BE2C (cell line): ENCODE measurements at regions not wholly inside any gene's neighbourhood (a gene's known extent, or its start where the extent isn't known, plus 50 kb on each side); places are given as distances from the start of the nearest gene placed in this dataset.

Source experiments
- DNase-seq: peaks from one replicate; pipeline ENCODE4 v3.0.0-alpha.2; 2020
- H3K27me3 ChIP-seq: fragments of 250-450 bp; sonication (Bioruptor Pico); 2 replicates; pipeline ENCODE4 v1.5.1; 2020; ENCODE audit warnings: mild to moderate bottlenecking
- H3K36me3 ChIP-seq: fragments of 250-450 bp; sonication (Bioruptor Pico); 2 replicates; pipeline ENCODE4 v1.5.1; 2020; ENCODE audit warnings: mild to moderate bottlenecking
- H3K4me1 ChIP-seq: fragments of 250-450 bp; sonication (Bioruptor Pico); 2 replicates; pipeline ENCODE4 v1.5.1; 2020
- H3K4me3 ChIP-seq: 2 replicates; pipeline ENCODE4 v1.5.1; 2011; ENCODE audit warnings: low read depth, low read length
- H3K9me3 ChIP-seq: fragments of 250-450 bp; sonication (Bioruptor Pico); 2 replicates; pipeline ENCODE4 v1.5.1; 2020
- TF ChIP-seq, protein P1 (sequence below): IDR thresholded peaks from 2 replicates; pipeline ENCODE4 v1.5.1; 2012; ENCODE audit warnings: mild to moderate bottlenecking, low read depth, low read length

- no peak for DNase-seq
- TF ChIP-seq, protein P1, sequence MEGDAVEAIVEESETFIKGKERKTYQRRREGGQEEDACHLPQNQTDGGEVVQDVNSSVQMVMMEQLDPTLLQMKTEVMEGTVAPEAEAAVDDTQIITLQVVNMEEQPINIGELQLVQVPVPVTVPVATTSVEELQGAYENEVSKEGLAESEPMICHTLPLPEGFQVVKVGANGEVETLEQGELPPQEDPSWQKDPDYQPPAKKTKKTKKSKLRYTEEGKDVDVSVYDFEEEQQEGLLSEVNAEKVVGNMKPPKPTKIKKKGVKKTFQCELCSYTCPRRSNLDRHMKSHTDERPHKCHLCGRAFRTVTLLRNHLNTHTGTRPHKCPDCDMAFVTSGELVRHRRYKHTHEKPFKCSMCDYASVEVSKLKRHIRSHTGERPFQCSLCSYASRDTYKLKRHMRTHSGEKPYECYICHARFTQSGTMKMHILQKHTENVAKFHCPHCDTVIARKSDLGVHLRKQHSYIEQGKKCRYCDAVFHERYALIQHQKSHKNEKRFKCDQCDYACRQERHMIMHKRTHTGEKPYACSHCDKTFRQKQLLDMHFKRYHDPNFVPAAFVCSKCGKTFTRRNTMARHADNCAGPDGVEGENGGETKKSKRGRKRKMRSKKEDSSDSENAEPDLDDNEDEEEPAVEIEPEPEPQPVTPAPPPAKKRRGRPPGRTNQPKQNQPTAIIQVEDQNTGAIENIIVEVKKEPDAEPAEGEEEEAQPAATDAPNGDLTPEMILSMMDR = no peak
- Histone ChIP-seq H3K4me1 (no peaks in the 10 kb centered on the region), H3K27me3 (no peaks in the 10 kb centered on the region), H3K36me3 (no peaks in the 10 kb centered on the region), H3K4me3 (no peak overlapping the region), H3K9me3 (no peaks in the 10 kb centered on the region)
Measured at GRCh38 chr4:156227321-156227720, 273.7 kb upstream of the CTSO start.

GRCh38 chr4:156223985-156224384 is 270.3 kb upstream of the CTSO start:
- Histone ChIP-seq H3K4me1 (no peaks in the 10 kb centered on the region), H3K9me3 (no peaks in the 10 kb centered on the region), H3K4me3 (no peak overlapping the region), H3K36me3 (no peaks in the 10 kb centered on the region), H3K27me3 (no peaks in the 10 kb centered on the region)
- TF ChIP-seq, protein P1 = no peak
- no peak for DNase-seq

DNA sequence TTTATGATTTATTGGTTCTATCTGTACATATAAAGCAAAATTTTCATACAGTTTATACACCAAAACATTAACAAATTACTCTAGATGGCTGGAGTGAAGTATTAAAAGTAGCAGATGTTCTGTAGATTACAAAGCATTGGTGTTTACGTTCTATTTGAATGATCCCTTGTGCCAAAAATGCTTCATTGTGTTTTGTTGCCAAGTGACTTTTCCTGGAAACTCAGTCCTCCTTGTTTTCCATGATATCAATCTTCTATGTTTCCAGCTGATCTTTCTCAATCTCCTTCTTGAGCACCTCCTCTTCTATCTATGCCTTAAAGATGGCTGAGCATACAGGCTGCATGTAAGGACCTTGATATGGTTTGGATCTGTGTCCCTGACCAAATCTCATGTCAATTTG is 263.6 kb upstream of the CTSO start:
- Histone ChIP-seq H3K4me1 (no peaks in the 10 kb centered on the region), H3K4me3 (no peak overlapping the region), H3K9me3 (no peaks in the 10 kb centered on the region), H3K36me3 (no peaks in the 10 kb centered on the region), H3K27me3 (no peaks in the 10 kb centered on the region)
- TF ChIP-seq, protein P1 = no peak
- DNase-seq = no peak

- DNase-seq = no peak
- H3K36me3 ChIP-seq = no peaks in the 10 kb centered on the region
- H3K27me3 ChIP-seq = peaks cover 3% of the 10 kb centered on the region; the same call in 1 of the 2 replicates
- H3K4me1 ChIP-seq = no peaks in the 10 kb centered on the region
- no peak overlapping the region for H3K4me3 ChIP-seq
- TF ChIP-seq, protein P1 = no peak
- no peaks in the 10 kb centered on the region for H3K9me3 ChIP-seq
Measured at GRCh38 chr4:156201050-156201449, 247.4 kb upstream of the CTSO start.

- H3K4me1 ChIP-seq = no peaks in the 10 kb centered on the region
- H3K9me3 ChIP-seq = no peaks in the 10 kb centered on the region
- no peak for DNase-seq
- H3K4me3 ChIP-seq = no peak overlapping the region
- peaks cover 3% of the 10 kb centered on the region; the same call in 1 of the 2 replicates for H3K27me3 ChIP-seq
- H3K36me3 ChIP-seq = no peaks in the 10 kb centered on the region
- TF ChIP-seq, protein P1 = no peak
Measured at GRCh38 chr4:156198511-156198910, 244.8 kb upstream of the CTSO start.

GRCh38 chr4:156197216-156197615 is 243.6 kb upstream of the CTSO start:
- Histone ChIP-seq H3K36me3 (no peaks in the 10 kb centered on the region), H3K27me3 (peaks cover under 1% of the 10 kb centered on the region; the same call in 1 of the 2 replicates), H3K4me3 (no peak overlapping the region), H3K4me1 (no peaks in the 10 kb centered on the region), H3K9me3 (no peaks in the 10 kb centered on the region)
- TF ChIP-seq, protein P1 = no peak
- DNase-seq = no peak
